Mesodermal cell (in vitro differentiated cells): ENCODE measurements at regions not wholly inside any gene's neighbourhood (a gene's known extent, or its start where the extent isn't known, plus 50 kb on each side); places are given as distances from the start of the nearest gene placed in this dataset.

Source experiments
- H3K27ac ChIP-seq: 2 replicates; pipeline ENCODE4 v1.7.0; 2013; ENCODE audit warnings: mild to moderate bottlenecking, low read depth, low read length, moderate library complexity; ENCODE audit not compliant: severe bottlenecking
- H3K36me3 ChIP-seq: 2 replicates; pipeline ENCODE4 v1.7.1; 2013; ENCODE audit warnings: mild to moderate bottlenecking, low read length, moderate library complexity; ENCODE audit not compliant: control insufficient read depth, insufficient read depth
- H3K4me1 ChIP-seq: one replicate; pipeline ENCODE4 v1.7.1; 2013; ENCODE audit warnings: mild to moderate bottlenecking, low read length; ENCODE audit not compliant: insufficient read depth, control insufficient read depth, poor library complexity, severe bottlenecking
- H3K4me3 ChIP-seq: 2 replicates; pipeline ENCODE4 v1.7.0; 2013; ENCODE audit warnings: low read length, control low read depth, mild to moderate bottlenecking; ENCODE audit not compliant: insufficient read depth, poor library complexity, severe bottlenecking; ENCODE audit errors: extremely low read depth
- H3K9me3 ChIP-seq: 2 replicates; pipeline ENCODE4 v1.7.1; 2013; ENCODE audit warnings: mild to moderate bottlenecking, low read length, moderate library complexity; ENCODE audit not compliant: control insufficient read depth
- WGBS, 2 experiments: methylation state at CpG; one replicate each; pipeline ENCODE4 v1.1.5; 2013; ENCODE audit warnings: missing lambda C conversion rate in 2 of 2; ENCODE audit not compliant: insufficient coverage in 2 of 2; 5-methylcytosine and 5-hydroxymethylcytosine counted together

DNA sequence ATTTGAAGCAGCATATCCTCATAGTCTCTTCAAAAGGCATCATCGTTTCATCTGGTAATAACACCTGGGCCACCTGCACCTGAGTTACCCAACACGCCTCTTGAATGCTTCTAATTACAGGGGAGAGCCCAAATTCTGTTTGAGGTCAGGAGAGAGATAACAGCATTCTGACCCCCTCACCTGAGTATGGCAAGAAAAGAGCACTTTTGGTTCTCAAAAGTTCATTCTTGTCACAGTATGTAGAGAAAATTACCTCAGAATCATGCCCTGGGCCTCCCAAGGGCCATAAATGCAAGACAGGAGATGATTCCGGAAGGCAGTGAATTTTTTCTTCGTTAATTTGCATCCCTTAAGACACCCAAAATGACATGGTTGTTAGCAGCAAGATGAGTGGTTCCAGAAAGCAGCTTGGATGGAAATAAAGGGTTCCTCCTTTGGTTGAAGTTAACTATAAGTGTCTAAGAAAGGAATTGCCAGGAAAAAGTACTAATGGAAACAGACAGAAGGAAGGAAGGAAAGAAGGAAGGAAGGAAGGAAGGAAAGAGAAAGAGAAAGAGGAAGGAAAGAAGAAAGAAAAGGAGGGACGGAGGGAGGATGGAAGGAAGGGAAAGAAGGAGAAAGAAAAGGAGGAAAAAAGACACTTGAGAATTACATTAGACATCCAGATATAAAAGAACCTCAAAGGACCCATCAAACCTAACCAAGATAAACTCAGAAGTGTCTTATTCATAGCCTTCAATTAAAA is 228.4 kb upstream of the RHOBTB1 start:
- Histone ChIP-seq H3K36me3 (no peaks in the 10 kb centered on the region), H3K4me1 (no peaks in the 10 kb centered on the region), H3K4me3 (no peak overlapping the region), H3K27ac (no peak overlapping the region), H3K9me3 (no peaks in the 10 kb centered on the region)
- 79% methylated on average over 3 of the region's 5 CpGs; no CpG with 5 or more reads in 1 of the 2 experiments for WGBS, 2 experiments

DNA sequence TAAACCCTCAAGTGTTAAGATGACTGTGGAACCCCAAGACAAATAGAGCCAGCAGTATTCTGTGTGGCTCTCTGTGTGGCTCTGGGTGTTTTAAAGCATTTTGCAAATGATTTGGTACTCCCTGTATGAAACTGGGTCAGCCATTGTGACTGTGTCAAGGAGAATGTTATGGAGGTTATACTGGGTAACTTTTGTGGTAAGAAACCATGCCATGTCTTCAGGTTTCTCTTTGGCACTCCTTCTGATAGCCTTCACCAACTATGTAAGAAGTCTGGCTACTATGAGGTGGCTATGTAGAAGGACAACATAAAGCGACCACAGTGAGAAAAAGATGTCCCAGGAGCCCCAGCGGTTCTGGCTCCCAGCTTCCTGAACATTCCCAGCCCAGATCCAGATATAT is 226.6 kb upstream of the RHOBTB1 start:
- no peaks in the 10 kb centered on the region for H3K9me3 ChIP-seq
- no peaks in the 10 kb centered on the region for H3K36me3 ChIP-seq
- 80 to 100% methylated on average over 1 of the region's 2 CpGs for WGBS, 2 experiments
- H3K27ac ChIP-seq: no peak overlapping the region
- no peak overlapping the region for H3K4me3 ChIP-seq
- no peaks in the 10 kb centered on the region for H3K4me1 ChIP-seq

DNA sequence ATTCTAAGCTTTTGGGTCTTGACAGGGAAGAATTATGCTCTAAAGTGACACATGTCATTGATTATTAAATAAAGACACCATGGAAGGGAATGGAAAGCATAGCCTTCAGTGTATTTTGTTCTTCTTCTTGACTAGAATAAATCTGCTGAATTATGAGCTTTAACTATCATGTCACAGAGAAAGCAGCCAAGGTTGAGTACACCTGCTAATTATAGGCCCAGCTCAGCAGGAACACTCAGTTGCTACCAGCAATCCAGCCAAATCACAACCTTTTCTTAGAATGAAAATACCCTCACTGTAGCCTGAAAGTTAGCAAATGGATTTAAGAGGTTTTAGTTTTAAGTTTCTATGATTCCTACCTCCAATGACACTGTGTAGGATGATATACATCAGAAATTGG is 225.3 kb upstream of the RHOBTB1 start:
- Histone ChIP-seq H3K4me3 (no peak overlapping the region), H3K36me3 (no peaks in the 10 kb centered on the region), H3K4me1 (no peaks in the 10 kb centered on the region), H3K27ac (no peak overlapping the region), H3K9me3 (no peaks in the 10 kb centered on the region)

DNA sequence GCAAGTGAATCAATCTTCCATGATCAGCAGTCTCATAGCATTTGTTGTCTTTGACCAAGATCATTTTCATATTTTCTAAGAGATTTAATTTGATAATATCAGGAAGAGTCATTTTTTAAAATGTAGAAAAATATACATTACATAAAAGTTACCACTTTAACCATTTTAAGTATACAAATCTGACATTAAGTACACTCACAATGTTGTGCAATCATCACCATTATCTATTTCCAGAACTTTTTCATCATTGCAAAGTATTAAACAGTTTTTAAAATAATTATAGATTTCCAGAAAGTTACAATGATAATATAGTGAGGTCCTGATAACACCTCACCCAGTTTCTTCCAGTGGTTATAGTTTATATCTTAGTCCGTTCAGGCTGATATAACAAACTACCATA is 222.5 kb upstream of the RHOBTB1 start:
- H3K27ac ChIP-seq: no peak overlapping the region
- no peaks in the 10 kb centered on the region for H3K4me1 ChIP-seq
- H3K9me3 ChIP-seq: no peaks in the 10 kb centered on the region
- no peak overlapping the region for H3K4me3 ChIP-seq
- WGBS, 2 experiments: no CpG with 5 or more reads among the region's 1 CpG
- no peaks in the 10 kb centered on the region for H3K36me3 ChIP-seq

DNA sequence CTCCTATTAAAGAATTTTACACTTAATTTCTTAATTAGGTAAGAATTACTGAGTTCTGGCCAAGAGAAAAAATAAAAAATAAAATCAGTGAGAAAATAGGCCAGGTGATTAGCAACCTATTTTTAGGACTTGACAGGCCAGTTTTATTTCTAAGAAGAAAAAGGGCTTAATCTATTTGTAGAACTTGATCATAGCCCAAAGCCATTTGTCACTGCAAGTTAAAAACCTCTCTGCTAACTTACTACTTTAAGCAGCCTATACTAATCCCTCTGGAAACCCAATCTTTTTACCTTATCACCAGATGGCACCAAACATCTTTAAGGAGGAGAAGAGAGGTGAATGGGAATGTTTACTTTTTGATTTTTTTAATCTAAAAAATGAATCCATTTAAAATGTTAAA is 222.1 kb upstream of the RHOBTB1 start:
- Histone ChIP-seq H3K36me3 (no peaks in the 10 kb centered on the region), H3K4me3 (no peak overlapping the region), H3K27ac (no peak overlapping the region), H3K9me3 (no peaks in the 10 kb centered on the region), H3K4me1 (no peaks in the 10 kb centered on the region)

DNA sequence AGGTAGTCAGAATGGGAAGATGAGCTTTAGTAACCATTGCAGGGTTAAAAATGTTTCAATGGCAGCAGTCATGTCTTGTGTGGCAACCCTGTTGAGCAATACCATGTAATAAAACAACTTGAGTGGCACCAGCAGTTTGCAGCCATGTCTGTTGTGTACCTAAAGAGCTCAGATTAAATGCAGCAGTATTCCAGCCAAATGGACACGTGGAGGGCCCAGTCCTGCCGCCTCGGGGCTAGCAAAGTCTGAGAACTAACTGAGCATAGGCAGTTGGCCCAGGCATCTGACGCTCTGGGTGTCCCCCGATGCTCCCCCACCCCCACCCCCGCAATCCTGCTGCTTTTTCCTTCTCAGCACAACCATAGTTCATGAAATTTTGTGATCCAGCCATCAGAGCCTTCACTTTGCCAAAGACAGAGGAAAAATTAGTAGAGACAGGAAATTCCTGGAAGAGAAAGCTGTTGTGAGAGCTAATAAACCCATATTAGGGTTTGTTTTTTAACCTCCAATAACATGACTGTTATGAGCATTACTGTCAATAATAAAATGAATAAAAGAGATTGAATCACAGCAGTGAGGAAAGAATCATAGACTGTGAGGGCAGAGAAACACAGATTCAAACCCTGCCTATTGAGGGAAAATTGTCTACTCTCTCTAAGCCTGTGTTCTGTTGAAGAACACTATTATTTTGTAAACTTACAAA is 220.6 kb upstream of the RHOBTB1 start:
- WGBS, 2 experiments: 92% methylated on average over 3 of the region's 6 CpGs; no CpG with 5 or more reads in 1 of the 2 experiments
- Histone ChIP-seq H3K4me1 (no peaks in the 10 kb centered on the region), H3K27ac (no peak overlapping the region), H3K4me3 (no peak overlapping the region), H3K36me3 (no peaks in the 10 kb centered on the region), H3K9me3 (no peaks in the 10 kb centered on the region)

DNA sequence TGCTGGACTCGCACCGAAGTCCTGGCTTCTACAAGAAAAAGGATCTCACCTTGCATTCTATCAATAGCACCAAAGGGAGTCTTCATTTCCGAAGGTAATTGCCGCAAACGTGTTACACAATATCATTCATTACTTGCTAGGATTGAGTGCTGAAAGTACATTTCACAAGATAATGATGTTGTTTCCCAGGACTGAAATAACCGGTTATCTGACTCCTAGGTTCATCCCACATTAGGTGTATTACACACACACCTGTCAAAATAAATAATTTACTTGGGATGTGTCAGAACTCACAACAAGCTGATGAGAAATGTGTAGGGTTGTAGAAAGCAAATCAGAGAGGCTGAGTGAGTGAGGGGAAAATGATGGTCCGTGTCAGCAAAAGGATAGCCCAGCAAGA is 219.4 kb upstream of the RHOBTB1 start:
- H3K9me3 ChIP-seq: no peaks in the 10 kb centered on the region
- no peaks in the 10 kb centered on the region for H3K4me1 ChIP-seq
- no peaks in the 10 kb centered on the region for H3K36me3 ChIP-seq
- WGBS, 2 experiments: 89 to 92% methylated on average over 3 to 6 of the region's 7 CpGs
- H3K4me3 ChIP-seq: no peak overlapping the region
- H3K27ac ChIP-seq: no peak overlapping the region

DNA sequence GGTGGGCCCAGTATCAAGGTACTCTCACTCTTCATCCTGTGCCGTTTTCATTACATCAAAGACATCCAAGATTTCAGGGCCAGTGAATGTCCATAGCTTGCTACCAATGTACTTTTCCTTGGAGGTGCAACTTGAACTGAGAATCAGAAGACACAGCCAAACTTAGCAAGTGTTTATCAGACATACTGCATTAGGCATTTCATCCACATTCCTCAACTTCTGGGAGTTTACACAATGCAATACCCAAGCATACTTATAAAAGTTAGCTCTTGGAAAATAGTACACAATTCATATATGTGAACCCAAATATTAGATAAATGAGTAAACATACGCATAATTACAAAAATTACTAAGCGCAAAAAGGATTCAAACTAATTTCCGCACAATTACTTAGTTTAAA is 216.3 kb upstream of the RHOBTB1 start:
- Histone ChIP-seq H3K9me3 (no peaks in the 10 kb centered on the region), H3K36me3 (no peaks in the 10 kb centered on the region), H3K4me1 (no peaks in the 10 kb centered on the region), H3K4me3 (no peak overlapping the region), H3K27ac (no peak overlapping the region)
- WGBS, 2 experiments: 67 to 80% methylated on average over 1 of the region's 4 CpGs

DNA sequence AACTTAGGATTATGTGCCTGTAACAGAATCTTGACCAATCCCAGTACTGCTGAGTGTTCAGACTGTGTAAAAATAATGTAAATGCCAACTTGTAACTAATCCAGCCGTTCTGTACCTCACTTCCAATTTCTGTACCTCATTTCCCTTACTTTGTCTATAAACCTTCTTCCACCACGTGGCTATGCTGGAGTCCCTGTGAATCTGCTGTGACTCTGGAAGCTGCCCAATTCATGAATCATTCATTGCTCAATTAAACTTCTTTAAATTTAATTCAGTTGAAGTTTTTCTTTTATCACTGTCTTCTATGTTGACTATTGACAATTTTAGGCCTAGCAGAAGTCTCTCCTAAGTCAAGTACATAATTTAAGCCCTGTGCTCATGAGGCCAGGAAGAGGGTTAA is 215.3 kb upstream of the RHOBTB1 start:
- 73 to 82% methylated on average over 2 of the region's 2 CpGs for WGBS, 2 experiments

DNA sequence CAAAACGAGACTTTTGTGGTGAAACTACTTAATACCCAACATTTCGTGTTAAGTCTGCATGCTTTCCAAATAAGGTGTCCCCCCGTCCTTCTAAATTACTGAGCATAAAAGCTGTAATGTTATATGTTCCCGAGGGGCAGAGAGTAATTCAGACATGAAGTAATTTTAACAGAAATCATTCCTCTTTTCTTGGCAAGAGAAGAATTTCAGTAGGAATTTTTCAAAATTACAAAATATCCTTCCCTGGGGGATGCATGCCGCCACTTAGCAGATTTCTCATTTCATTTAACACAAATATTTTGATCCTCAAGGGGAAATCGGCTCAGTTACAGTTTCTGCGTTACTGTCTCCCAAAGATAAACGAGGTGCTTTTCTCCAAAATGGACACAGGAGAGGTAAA is 213.2 kb upstream of the RHOBTB1 start:
- no peak overlapping the region for H3K4me3 ChIP-seq
- WGBS, 2 experiments: 83 to 93% methylated on average over 3 of the region's 8 CpGs
- no peaks in the 10 kb centered on the region for H3K36me3 ChIP-seq
- no peak overlapping the region for H3K27ac ChIP-seq
- H3K9me3 ChIP-seq: no peaks in the 10 kb centered on the region
- no peaks in the 10 kb centered on the region for H3K4me1 ChIP-seq

More for the DNA sequence above, 215.3 kb upstream of the RHOBTB1 start:
- Histone ChIP-seq H3K27ac (no peak overlapping the region), H3K36me3 (no peaks in the 10 kb centered on the region), H3K4me3 (no peak overlapping the region), H3K4me1 (no peaks in the 10 kb centered on the region), H3K9me3 (no peaks in the 10 kb centered on the region)

DNA sequence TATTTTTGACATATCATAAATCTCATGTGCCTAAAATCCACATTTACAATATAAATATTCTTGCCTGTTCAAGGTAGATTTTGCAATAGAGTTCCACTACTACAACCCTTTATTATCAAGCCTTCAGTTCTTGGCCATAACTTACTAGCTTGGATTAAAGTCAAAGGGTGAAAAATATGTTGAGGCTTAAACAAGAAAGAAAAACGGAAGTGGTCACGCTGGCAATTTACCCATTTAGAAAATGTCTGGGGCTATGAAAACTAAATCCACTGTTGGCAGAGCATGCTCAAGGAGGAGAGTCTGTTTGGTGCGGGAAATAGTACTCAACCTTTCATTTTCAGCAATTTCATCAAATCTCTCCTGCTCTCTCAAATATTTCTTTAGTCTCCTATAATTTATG is 209.8 kb upstream of the RHOBTB1 start:
- H3K9me3 ChIP-seq: no peaks in the 10 kb centered on the region
- H3K4me3 ChIP-seq: no peak overlapping the region
- no peaks in the 10 kb centered on the region for H3K36me3 ChIP-seq
- H3K4me1 ChIP-seq: no peaks in the 10 kb centered on the region
- H3K27ac ChIP-seq: no peak overlapping the region
- WGBS, 2 experiments: 83% methylated on average over 2 of the region's 3 CpGs
